Sigmoid colon (tissue), 6 donors: ENCODE measurements at regions not wholly inside any gene's neighbourhood (a gene's known extent, or its start where the extent isn't known, plus 50 kb on each side); places are given as distances from the start of the nearest gene placed in this dataset.
A peak's percentile ranks its signal among the peaks of the same experiment; 100 is the strongest.
"Not testable (repeated sequence)": the region's sequence is repeated elsewhere in the genome, so short reads cannot be mapped to it uniquely, and the experiment has no call there.

ENCODE experiments used
- DNase-seq: peaks from one replicate; pipeline ENCODE4 v3.0.0-alpha.2; 2019
- H3K27ac ChIP-seq, 4 donors: fragments of 200-600 bp; sonication (generic); one replicate each; pipeline ENCODE4 v1.5.1; 2016 to 2019; ENCODE audit warnings: mild to moderate bottlenecking in 1 of 4
- H3K27me3 ChIP-seq, 3 donors: fragments of 200-600 bp; sonication (generic); one replicate each; pipeline ENCODE4 v1.5.1; 2019; ENCODE audit warnings: mild to moderate bottlenecking in 1 of 3
- H3K36me3 ChIP-seq, 4 donors: fragments of 200-600 bp; sonication (generic); one replicate each; pipeline ENCODE4 v1.5.1; 2016 to 2019
- H3K4me1 ChIP-seq, 4 donors: fragments of 200-600 bp; sonication (generic); one replicate each; pipeline ENCODE4 v1.5.1; 2017 to 2019
- H3K4me3 ChIP-seq, 4 donors: fragments of 200-600 bp; sonication (generic); one replicate each; pipeline ENCODE4 v1.5.1; 2017 to 2019; ENCODE audit warnings: mild to moderate bottlenecking in 2 of 4, moderate library complexity in 1 of 4
- H3K9me3 ChIP-seq, 4 donors: fragments of 200-600 bp in 3 of 4; sonication (generic) in 3 of 4; one replicate each; pipeline versions ENCODE4 v1.5.1 to v1.6.1; 2013 to 2019
- EP300 ChIP-seq, 4 donors: sonication (generic); formaldehyde crosslinking; IDR thresholded peaks; one replicate each; pipeline ENCODE4 v1.6.1; 2017; ENCODE audit warnings: antibody characterized with exemption in 4 of 4
- POLR2A ChIP-seq, 2 donors: fragments of 450-650 bp; IDR thresholded peaks; one replicate each; pipeline ENCODE4 v1.6.1; 2016; ENCODE audit warnings: antibody characterized with exemption in 2 of 2, mild to moderate bottlenecking in 2 of 2, moderate library complexity in 2 of 2
- POLR2AphosphoS5 ChIP-seq, 4 donors: sonication (generic); formaldehyde crosslinking; IDR thresholded peaks; one replicate each; pipeline ENCODE4 v1.6.1; 2017; ENCODE audit warnings: antibody characterized with exemption in 4 of 4
- WGBS, 2 donors: extraction: QIAGEN DNeasy Blood & Tissue Kit; methylation state at CpG; one replicate each; pipeline ENCODE4 v1.1.7; 2013; 5-methylcytosine and 5-hydroxymethylcytosine counted together
- intact Hi-C: fragments of 100-400 bp; cut with DNase I; formaldehyde crosslinking; loops from one replicate; pipeline ENCODE4 v1.15.1; 2023
- TF ChIP-seq, protein P1 (sequence below), 4 experiments: fragments of 450-650 bp in 3 of 4; fragments of 200-600 bp in 1 of 4; IDR thresholded peaks; one replicate each; pipeline ENCODE4 v1.5.1; 2016 to 2019; ENCODE audit warnings: antibody characterized with exemption in 4 of 4, mild to moderate bottlenecking in 3 of 4, moderate library complexity in 2 of 4
- donor health status: healthy with polysubstance abuse.
- donor health status: healthy.

DNA sequence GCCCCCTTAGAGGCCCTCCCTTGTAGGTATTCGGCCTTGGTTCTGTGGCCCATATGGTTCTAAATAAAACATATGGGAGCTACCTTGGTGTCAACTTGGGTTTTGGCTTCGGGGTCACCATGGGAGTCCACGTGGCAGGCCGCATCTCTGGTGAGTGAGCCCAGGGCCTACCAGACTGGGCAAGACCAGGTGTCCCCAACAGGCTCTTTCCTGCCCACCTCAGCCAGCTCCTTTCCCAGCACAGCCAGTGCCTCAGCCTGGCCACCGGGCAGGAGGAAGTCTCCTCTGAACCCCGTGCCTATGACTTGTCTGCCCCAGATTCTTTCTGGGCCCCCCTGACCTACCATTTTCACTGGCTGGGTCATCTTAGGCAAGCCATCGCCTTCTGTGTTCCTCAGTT is 268.8 kb upstream of the TEKT4 start:
- no peak for DNase-seq
- H3K9me3 ChIP-seq = no peaks in the 10 kb centered on the region
- TF ChIP-seq, protein P1, sequence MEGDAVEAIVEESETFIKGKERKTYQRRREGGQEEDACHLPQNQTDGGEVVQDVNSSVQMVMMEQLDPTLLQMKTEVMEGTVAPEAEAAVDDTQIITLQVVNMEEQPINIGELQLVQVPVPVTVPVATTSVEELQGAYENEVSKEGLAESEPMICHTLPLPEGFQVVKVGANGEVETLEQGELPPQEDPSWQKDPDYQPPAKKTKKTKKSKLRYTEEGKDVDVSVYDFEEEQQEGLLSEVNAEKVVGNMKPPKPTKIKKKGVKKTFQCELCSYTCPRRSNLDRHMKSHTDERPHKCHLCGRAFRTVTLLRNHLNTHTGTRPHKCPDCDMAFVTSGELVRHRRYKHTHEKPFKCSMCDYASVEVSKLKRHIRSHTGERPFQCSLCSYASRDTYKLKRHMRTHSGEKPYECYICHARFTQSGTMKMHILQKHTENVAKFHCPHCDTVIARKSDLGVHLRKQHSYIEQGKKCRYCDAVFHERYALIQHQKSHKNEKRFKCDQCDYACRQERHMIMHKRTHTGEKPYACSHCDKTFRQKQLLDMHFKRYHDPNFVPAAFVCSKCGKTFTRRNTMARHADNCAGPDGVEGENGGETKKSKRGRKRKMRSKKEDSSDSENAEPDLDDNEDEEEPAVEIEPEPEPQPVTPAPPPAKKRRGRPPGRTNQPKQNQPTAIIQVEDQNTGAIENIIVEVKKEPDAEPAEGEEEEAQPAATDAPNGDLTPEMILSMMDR (IDR thresholded peaks at IDR 0.05) = no peak
- TF ChIP-seq POLR2AphosphoS5 (IDR thresholded peaks at IDR 0.05) (no peak), EP300 (IDR thresholded peaks at IDR 0.05) (no peak), POLR2A (IDR thresholded peaks at IDR 0.05) (no peak)
- no peak overlapping the region for H3K27ac ChIP-seq
- no peaks in the 10 kb centered on the region for H3K36me3 ChIP-seq
- H3K4me1 ChIP-seq = no peaks in the 10 kb centered on the region
- WGBS, 2 donors = 82 to 84% methylated on average over 7 of the region's 7 CpGs
- H3K27me3 ChIP-seq = peaks cover 0 to 3% (median 0%) of the 10 kb centered on the region in 3 donors
- no peak overlapping the region for H3K4me3 ChIP-seq
- intact Hi-C loops = no loop called here

DNA sequence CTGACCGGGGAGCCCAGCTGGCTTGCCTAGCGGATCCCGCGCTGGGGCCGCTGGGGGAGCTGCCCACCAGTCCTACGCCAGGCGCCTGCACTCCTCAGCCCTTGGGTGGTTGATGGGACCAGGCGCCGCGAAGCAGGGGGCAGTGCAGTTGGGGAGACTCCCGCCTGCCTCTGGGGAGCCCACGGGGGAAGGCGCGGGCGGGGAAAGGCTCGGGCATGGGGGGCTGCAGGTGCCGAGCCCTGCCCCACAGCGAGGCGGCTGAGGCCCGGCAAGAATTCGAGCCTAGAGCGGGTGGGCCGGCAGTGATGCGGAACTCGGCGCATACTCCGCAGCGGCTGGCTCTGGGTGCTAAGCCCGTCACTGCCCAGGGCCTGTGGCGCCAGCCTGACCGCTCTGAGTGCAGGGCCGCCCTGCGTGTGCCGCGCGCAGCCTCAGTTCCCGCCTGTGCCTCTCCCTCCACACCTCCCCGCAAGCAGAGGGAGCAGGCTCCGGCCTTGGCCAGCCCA is 249.1 kb upstream of the TEKT4 start:
- peak overlapping the region in 1 of 4 donors; percentile 14 for H3K4me3 ChIP-seq
- DNase-seq = no peak

DNA sequence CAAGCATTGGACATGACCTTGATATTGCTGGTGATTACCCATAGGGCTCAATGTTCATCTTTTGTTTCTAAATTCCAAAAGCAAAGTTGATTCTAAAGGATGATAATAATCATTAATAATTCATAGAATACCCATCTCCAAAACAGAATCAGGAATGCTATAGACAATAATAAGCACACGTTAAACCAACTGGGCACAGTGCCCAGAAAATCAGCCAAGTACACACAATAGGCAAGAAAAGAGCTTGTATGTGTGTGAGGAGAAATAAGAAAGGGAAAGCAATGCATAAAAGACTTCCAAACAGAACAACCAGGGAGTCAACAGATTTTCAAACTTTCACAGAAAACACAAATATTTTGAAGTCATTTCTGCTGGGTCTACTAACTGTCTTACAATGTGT is 242.3 kb upstream of the TEKT4 start:
- not testable (repeated sequence) for DNase-seq
- 0 to 43% methylated on average over 1 of the region's 1 CpG for WGBS, 2 donors

More for the DNA sequence above, 249.1 kb upstream of the TEKT4 start:
- 60 to 74% methylated on average over 39 of the region's 39 CpGs for WGBS, 2 donors
- H3K27ac ChIP-seq = no peak overlapping the region
- no peaks in the 10 kb centered on the region for H3K27me3 ChIP-seq
- no peaks in the 10 kb centered on the region for H3K36me3 ChIP-seq
- intact Hi-C loops = no loop called here
- H3K9me3 ChIP-seq = no peaks in the 10 kb centered on the region
- no peaks in the 10 kb centered on the region for H3K4me1 ChIP-seq
- no peak for TF ChIP-seq POLR2A (IDR thresholded peaks at IDR 0.05)

DNA sequence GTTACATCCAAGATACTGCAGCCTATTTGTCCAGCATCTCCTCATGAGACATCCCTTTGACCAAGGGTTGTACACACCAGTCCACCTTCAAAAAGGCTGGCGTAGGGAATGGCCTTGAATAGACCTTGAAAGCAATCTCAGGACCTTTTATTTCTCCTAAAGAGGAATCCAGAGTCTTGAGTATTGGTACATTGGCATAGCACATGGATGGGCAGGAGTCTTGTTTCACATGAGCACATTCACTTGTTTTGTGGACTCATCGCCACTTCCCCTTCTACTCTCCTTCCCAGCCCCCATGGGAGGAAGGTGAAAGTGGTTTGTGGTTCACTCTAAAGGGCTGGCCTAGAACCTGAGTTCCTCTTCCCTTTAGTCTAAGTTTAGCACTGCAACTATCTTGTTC is 229.8 kb upstream of the TEKT4 start:
- H3K36me3 ChIP-seq, intact Hi-C loops, H3K9me3 ChIP-seq, H3K27me3 ChIP-seq, H3K4me1 ChIP-seq, DNase-seq, H3K4me3 ChIP-seq, H3K27ac ChIP-seq: not testable (repeated sequence)
- WGBS, 2 donors = 41 to 57% methylated on average over 2 of the region's 2 CpGs

More for the DNA sequence above, 242.3 kb upstream of the TEKT4 start:
- H3K9me3 ChIP-seq, H3K4me3 ChIP-seq, H3K27ac ChIP-seq, H3K27me3 ChIP-seq, H3K36me3 ChIP-seq, H3K4me1 ChIP-seq, intact Hi-C loops: not testable (repeated sequence)

DNA sequence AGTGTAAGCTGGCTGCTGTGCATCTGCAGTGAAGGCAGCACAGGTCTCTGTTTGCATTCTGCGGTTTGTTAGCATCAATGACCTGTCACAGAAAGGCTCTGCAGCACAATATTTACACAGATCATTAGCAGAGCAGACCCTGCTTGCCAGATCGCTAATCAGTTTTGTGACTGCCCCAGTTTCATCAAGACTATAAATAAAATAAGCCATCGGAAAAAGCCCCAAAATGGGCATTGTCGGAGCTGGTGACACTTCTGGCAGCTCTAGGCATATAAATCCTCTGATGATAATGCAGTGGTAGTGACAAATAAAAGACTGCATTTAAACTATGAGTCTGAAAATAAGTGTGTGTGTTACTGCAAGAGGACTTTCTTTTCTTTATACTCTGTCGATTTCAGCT is 219.1 kb upstream of the TEKT4 start:
- H3K36me3 ChIP-seq, H3K27me3 ChIP-seq, H3K9me3 ChIP-seq, H3K4me3 ChIP-seq, H3K4me1 ChIP-seq, H3K27ac ChIP-seq, DNase-seq, intact Hi-C loops: not testable (repeated sequence)
- WGBS, 2 donors = 71 to 79% methylated on average over 5 of the region's 5 CpGs

DNA sequence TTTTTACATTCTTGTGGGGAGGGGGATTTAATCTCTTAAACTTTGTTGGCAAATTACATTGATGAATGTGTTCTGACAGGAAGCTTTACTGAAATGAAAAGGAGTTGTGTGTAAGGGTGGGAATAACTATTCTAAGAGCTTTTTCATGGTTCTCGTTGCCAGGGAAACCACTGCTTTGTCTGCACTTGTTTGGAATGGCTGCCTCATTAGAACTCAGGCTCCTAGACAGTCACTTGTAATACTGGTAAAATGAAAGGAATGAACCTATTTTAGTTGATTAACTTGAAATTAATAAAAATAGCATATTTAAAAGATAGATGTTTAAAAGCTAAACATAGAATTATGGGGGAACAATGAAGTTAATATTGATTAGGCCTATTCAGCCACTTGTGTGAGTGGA is 201.4 kb upstream of the TEKT4 start:
- not testable (repeated sequence) for H3K4me1 ChIP-seq

DNA sequence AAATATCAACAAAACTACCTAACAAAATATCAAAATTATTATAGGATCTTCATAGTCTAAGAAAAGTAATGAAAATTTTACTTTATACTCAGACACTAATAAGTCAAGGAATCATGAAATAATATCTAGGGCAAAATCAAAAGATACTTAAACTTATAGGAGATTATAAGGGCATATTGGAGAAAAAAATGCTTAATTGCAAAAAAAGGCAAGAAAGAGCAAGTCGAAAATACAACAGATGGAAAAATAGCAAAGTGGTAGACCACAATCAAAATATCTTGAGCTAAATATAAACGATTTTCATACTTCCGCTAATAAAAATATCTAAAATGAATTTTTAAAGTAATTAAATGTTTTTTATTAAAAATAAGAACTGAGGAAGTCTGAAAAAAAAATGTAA is 177.0 kb upstream of the TEKT4 start:
- DNase-seq, intact Hi-C loops, H3K4me3 ChIP-seq, H3K27me3 ChIP-seq, H3K27ac ChIP-seq, H3K4me1 ChIP-seq, H3K36me3 ChIP-seq, H3K9me3 ChIP-seq: not testable (repeated sequence)
- WGBS, 2 donors = 87 to 91% methylated on average over 3 of the region's 3 CpGs

More for the DNA sequence above, 201.4 kb upstream of the TEKT4 start:
- DNase-seq, H3K27me3 ChIP-seq, intact Hi-C loops, H3K36me3 ChIP-seq, H3K4me3 ChIP-seq, H3K27ac ChIP-seq, H3K9me3 ChIP-seq: not testable (repeated sequence)
- WGBS, 2 donors = 66 to 71% methylated on average over 1 of the region's 1 CpG

DNA sequence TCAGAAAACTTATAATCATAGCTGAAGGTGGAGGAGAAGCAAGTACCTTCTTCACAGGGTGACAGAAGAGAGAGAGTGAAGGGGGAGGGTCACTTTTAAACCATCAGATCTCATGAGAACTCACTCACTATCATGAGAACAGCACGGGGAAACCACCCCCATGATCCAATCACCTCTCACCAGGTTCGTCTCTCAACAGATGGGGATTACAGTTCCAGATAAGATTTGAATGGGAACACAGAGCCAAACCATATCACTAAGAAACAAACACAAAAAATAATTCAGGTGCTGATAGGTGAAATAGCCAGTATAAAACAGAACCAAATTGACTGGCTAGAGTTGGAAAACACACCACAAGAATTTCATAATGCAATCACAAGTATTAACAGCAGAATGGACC is 162.2 kb upstream of the TEKT4 start:
- H3K27ac ChIP-seq, H3K36me3 ChIP-seq, intact Hi-C loops, H3K27me3 ChIP-seq, H3K9me3 ChIP-seq, DNase-seq, H3K4me1 ChIP-seq, H3K4me3 ChIP-seq: not testable (repeated sequence)
- WGBS, 2 donors = 35 to 40% methylated on average over 2 of the region's 2 CpGs

DNA sequence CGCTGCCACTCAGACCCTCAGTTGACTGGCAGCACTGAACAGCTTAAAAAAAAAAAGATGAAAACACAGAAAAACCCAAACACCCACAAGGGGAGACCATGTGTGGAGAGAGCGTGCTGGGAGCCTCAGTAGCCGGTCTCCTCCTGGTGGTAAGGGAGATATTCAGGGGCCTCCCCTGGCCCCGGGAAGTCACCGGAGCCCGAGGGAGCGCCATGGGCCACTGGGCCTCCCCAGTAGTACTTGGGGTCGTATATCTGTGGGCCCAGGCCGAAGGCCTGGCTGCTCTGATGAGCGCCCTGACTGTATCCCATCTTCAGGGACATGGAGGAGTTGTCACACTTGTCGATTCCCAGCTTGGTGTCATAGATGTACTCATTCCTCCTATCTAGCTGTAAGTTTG is 145.7 kb upstream of the TEKT4 start:
- Histone ChIP-seq H3K4me1 (no peaks in the 10 kb centered on the region), H3K27ac (no peak overlapping the region), H3K4me3 (no peak overlapping the region), H3K36me3 (no peaks in the 10 kb centered on the region), H3K27me3 (no peaks in the 10 kb centered on the region), H3K9me3 (no peaks in the 10 kb centered on the region)
- WGBS, 2 donors = 85 to 90% methylated on average over 11 of the region's 11 CpGs
- TF ChIP-seq POLR2A (IDR thresholded peaks at IDR 0.05) (no peak), POLR2AphosphoS5 (IDR thresholded peaks at IDR 0.05) (no peak), EP300 (IDR thresholded peaks at IDR 0.05) (no peak)
- TF ChIP-seq, protein P1 (IDR thresholded peaks at IDR 0.05) = no peak
- intact Hi-C loops = no loop called here
- no peak for DNase-seq

DNA sequence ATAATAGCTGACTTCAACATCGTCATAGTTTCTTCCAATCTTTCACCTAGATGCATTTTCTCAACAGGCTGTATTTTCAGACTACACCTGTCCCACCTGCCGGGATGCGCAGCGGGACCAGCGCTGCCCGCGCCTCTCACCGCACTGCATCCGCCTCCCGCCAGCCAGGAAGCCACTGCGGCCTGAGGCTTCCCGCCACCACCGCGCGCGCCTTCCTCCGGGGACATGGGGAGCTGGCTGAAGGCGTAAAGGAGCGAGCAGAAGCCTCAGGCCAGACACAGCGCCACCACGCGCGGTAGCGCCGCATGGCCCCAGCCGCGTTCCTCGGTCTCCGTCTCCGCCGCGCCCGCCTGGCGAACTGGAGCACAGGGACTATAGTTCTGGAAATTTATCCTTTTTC is 135.7 kb upstream of the TEKT4 start:
- H3K4me3 ChIP-seq, H3K4me1 ChIP-seq, DNase-seq, H3K9me3 ChIP-seq, H3K27ac ChIP-seq, H3K36me3 ChIP-seq, intact Hi-C loops: not testable (repeated sequence)
- peaks cover 0 to 14% (median 0%) of the 10 kb centered on the region in 3 donors for H3K27me3 ChIP-seq
- 7 to 19% methylated on average over 34 of the region's 34 CpGs for WGBS, 2 donors

DNA sequence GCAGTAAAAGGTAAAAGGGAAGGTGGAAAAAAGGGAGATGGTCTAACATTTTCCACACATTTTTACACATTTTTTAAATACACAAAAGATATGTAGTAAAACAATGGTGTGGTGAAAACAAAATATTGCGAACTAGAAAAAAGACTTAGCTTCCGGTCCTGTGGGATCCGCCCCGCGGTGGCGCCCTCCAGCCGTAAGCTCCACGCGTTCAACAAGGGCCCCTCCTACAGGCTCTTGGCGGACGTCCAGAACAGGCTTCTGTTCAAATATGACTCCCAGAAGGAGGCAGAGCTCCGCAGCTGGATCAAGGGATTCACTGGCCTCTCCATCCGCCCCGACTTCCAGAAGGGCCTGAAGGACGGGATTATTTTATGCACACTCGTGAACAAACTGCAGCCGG is 134.1 kb upstream of the TEKT4 start:
- H3K27me3 ChIP-seq = peaks cover 0 to 14% (median 0%) of the 10 kb centered on the region in 3 donors
- H3K9me3 ChIP-seq, H3K27ac ChIP-seq, H3K36me3 ChIP-seq, H3K4me1 ChIP-seq, DNase-seq, H3K4me3 ChIP-seq, intact Hi-C loops: not testable (repeated sequence)
- 89 to 91% methylated on average over 17 of the region's 17 CpGs for WGBS, 2 donors
